AG20443 (cell line): ENCODE measurements at regions not wholly inside any gene's neighbourhood (a gene's known extent, or its start where the extent isn't known, plus 50 kb on each side); places are given as distances from the start of the nearest gene placed in this dataset.
"Not testable (repeated sequence)": the region's sequence is repeated elsewhere in the genome, so short reads cannot be mapped to it uniquely, and the experiment has no call there.

Experiments used
- DNase-seq: peaks from one replicate; pipeline ENCODE4 v3.0.0; 2012; ENCODE audit warnings: low spot score, mixed read lengths

DNA sequence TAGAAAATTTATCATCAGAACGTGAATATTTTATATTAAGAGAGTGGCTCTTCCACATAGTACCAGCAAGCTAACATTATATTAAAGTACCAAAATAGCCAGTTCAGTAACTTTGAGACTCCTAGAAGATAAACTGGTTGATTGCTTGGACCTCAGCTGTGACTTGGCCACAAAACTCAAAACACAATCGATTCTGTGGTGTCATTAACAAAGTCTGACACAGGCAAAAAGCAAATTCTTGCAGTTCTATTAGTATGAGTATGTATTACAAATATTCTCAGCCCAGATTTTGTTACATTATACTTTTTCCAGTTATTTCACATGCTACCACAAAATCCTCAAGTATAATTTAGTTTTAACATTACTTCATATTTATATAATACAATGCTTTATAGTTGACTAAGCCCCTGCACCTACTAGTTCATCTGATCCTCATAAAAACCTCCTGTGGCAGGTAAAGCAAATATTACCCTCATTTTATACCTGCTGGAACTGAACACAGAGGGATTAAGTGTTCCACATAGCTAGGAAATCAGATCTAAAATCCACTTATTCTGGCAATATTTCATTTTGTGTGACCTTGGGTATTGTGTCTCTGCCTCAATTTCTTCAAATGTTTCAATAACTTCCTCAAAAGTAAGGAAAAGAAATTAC, 279.9 kb upstream of the MKLN1 start:
- DNase-seq, result no peak

DNA sequence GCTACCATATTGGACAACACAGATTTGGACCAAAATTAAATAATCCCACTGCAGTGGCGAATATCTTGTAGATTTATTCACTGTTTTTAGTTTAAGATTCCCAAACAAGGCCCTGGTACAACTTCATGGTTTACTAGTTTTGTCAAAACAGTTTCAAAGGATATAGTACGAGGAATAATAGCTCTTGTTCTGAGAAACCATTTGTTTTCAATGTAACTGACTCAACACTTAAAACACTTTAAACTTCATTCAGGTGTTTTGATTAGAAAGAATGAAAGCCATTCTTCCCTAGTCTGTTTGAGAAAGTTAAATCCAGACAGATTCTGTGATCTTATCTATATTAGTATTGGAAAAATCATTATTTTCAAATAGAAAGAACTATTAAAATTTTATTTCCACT, 276.4 kb upstream of the MKLN1 start:
- no peak for DNase-seq

DNA sequence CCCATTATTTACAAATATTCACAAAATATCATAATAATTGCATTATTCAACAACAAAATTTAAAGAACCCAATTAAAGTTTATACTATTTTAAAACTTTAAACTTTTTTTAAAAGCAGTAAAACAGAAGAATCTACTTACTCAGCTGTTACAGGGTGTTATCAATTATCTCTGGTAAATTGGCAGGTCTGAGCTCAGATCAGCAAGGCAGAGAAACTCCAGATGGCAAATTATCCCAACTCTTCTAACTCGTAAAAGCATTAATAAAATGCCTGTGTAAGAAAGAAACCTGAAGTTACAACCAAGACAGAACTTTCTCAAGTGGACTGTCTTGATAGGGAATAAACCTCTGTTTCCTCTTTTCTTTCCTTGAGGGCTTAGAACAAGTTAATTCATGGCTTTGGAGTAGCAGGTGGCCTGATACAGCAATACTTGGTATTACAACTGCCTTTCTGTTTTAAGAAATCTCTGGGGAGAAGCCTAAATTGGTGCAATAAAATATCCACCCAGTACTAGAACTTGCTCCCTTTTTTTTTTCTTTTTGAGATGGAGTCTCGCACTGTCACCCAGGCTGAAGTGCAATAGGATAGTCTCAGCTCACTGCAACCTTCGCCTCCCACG, 275.3 kb upstream of the MKLN1 start:
- DNase-seq, result no peak

DNA sequence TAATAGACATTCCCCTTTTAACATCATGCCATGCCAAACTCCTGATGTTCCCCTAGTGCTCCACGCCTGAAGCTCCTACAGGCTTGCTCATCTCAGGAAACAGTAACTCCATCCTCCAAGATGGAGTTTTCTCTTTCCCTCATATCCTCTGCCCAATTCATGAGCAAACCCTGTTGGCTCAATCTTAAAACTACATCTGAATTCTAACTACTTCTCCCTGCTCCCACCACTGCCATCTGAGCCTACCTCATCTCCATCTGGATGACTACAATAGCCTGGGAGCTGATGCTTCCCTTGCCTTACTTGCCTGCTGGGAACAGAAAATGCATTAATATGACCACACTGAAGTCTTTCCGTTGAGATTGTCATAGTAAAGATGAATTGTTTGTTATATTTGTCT, 271.7 kb upstream of the MKLN1 start:
- no peak for DNase-seq

DNA sequence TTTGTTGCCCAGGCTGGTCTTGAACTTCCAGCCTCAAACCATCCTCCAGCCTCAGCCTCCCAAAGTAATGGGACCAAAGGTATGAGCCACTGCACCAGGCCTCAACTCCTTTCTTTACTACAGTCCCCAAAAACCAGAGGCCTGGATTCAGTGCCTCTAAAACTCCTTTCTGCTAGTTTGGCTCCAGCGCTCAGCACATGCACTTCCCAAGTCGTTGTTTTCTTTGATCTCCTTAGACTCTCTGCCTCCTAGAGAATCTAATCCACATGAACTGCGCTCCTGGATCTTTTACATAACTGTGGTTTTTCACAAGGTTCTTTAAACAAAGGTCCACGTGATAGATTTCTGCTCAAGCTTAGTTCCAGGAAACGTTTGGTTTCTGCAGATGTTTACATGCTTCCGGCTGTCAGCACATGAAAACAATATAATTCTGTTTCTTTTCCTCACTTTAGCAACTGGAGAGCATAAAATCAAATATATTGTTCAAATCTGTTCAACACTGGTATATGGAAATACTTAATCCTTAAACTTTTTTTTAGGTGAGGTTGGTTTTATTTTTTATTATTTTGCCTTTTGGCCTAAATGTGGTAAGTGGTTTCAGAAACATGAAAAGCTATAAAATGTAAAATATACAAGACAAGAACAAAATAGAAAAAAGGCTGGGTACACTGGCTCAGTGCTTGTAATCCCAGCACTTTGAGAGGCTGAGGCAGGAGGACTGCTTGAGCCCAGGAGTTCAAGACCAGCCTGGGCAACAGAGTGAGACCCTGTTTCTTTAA, 270.5 kb upstream of the MKLN1 start:
- DNase-seq, result no peak

DNA sequence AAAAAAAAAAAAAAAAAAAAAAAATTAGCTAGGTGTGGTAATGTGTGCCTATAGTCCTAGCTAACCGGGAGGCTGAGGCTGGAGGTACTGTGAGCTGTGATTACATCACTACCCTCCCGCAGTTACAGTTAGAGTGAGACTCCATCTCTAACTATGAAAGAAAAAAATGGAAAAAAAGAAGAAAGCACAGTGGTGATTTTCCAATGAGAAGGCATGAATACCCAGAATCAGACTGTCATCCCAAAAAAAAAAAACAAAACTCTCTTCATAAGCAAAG, 269.9 kb upstream of the MKLN1 start:
- no peak for DNase-seq

DNA sequence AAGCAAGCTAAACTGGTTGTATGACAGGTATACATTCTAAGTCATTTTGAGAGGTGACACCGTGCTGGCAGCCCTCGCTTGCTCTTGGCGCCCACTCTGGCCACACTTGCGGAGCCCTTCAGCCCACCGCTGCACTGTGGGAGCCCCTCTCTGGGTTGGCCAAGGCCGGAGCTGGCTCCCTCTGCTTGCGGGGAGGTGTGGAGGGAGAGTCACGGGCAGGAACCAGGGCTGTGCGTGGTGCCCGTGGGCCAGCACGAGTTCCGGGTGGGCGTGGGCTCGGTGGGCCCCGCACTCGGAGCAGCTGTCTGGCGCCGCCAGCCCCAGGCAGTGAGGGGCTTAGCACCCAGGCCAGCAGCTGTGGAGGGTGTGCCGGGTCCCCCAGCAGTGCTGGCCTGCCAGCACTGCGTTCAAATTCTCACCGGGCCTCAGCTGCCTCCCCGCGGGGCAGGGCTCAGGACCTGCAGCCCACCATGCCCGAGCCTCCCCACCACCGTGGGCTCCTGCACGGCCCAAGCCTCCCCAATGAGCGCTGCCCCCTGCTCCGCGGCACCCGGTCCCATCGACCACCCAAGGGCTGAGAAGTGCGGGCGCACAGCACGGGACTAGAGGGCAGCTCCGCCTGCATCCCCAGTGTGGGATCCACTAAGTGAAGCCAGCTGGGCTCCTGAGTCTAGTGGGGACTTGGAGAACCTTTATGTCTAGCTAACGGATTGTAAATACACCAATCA, 269.0 kb upstream of the MKLN1 start:
- not testable (repeated sequence) for DNase-seq

DNA sequence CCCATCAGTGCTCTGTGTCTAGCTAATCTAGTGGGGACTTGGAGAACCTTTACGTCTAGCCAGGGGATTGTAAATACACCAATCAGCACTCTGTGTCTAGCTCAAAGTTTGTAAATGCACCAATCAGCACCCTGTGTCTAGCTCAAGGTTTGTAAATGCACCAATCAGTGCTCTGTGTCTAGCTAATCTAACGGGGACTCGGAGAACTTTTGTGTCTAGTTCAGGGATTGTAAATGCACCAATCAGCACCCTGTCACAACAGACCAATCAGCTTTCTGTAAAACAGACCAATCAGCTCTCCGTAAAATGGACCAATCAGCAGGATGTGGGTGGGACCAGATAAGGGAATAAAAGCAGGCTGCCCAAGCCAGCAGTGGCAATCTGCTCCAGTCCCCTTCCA, 268.3 kb upstream of the MKLN1 start:
- DNase-seq, result not testable (repeated sequence)

DNA sequence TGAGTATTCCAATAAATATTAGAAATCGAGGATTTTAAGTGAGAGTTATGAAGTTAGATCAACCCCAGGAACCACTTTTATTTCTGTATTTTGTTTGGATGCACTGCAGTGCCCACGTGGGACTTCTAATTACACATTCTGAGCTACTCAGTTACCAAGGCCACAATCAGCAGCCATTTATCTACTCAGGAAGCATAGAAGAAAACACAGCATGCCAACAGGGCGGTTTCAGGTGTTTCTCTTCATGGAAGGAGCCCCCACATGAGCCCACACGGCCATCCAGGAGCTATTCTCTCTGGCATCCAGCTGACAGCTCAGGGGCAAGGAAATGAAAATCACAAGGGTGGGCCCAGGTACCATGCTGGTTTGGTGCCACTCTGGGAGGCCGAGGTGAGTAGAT, 266.5 kb upstream of the MKLN1 start:
- no peak for DNase-seq

DNA sequence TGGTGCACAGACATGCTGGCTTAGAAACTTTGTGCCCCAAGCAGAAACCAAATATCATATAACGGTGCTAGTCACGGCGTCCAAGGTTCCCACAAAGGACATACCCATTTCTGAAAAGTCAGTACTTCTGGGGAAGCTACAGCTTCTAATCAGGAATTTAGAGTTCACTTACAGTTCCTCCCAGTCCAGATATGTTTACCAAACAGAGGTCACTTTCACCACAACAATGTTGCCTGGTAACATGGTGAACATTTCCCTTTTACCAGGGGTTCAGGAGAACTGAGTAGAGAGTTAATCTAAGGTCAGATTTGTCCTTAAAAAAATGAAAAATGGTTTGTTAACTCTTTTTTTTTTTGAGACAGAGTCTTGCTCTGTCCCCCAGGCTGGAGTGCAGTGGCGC, 265.9 kb upstream of the MKLN1 start:
- no peak for DNase-seq

DNA sequence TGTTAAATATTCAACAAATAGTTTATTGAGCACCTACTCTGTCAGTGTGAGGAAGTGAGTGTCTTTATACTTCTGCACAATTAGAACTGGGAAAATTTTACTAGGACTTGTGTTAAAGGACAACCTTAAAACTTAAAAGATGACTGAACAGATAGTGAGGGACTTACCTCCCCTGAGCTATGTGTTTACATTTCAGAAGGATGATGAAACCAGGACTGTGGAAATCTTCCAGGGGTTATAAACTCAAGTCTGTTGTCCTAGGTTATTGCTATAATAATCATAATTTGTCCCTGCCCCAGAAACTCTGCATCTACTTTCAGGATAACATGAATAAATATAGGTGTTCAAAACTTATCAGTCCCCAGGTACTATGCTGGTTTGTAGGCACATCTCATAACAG, 261.0 kb upstream of the MKLN1 start:
- DNase-seq, result no peak

DNA sequence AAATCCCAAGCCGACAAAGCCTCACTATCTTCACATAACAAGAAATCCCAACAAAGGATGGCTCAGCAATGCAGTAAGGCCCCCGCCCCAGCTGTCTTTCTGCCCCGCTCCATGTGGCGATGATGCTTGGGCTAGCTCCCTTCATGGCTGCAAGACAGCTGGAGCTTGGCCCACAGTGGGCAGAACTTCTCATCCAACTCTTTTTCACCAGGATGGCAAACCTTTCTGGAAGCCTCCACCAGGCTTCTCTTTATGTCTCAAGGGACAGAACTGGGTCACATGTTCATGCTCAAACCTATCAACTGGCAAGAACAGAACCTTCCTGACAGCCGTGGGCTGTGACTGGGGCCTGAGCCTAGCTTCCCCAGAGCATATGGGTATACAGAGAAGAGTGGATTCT, 260.5 kb upstream of the MKLN1 start:
- no peak for DNase-seq

DNA sequence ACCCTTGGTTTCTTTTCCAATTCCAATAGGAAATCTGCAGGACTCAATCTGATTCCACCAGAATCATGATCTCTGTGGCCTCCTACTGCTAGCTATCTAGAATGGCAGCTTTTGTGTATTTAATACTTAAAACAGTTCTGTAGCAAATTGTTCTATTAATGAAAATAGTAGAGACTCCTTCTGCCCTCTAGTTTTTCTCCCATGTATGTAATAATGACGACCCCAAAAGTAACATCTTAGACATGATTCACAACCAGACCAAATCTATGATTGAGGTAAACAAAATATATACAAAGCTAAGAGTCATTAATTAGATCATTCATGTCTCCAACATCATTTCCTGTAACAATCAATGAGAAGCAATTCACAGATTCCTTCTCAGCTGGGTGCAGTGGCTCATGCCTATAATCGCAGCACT, 259.1 kb upstream of the MKLN1 start:
- peak; percentile 26 for DNase-seq

DNA sequence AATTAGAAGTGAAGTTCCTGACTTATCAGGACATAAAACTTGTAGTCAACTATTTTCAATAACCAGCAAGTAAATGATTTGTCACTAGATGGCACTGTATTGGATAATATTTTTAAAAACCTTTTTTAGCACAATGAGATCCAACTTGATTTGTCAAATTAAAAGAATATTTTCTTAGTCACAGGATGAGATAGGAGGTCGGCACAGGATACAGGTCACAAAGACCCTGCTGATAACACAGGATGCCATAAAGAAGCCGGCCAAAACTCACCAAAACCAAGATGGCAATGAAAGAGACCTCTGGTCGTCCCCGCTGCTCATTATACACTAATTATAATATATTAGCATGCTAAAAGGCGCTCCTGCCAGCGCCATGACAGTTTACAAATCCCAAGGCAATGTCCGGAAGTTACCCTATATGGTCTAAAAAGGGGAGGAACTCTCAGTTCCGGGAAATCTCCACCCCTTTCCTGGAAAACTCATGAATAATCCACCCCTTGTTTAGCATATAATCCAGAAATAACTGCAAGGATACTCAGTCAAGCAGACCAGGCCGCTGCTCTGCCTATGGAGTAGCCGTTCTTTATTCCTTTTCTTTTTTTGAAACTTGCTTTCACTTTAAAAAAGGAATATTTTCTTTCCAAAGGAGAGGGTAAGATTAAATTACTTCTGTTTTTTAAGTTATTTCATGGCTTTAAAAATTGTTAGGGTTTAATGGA, 255.7 kb upstream of the MKLN1 start:
- no peak for DNase-seq

DNA sequence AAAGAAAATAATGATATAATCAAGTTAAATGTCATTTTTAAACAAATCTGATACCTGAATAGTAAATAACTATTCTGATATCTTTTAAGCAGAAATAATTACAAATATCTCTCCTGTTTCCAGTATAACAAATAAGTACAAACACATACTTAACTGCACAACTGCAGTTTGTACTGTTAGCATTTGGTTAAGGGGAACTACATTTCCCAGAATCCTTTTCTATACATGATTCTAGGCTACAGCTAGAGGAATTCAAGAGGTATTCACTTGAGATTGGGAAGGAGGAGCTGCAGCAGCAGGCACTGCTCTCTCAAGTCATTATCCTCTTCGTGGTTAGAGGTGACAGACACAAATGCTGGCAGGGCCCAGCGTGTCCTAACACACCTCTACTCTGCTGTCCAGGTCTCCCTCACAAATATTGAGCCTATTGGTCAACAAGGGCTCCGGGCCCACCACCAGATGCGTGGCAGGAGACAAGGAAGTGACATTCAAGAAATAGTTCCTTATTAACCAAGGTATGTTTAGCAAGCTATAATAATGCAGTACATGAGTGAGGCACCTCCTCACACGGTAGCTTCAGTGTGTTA, 255.1 kb upstream of the MKLN1 start:
- DNase-seq, result peak; percentile 20

DNA sequence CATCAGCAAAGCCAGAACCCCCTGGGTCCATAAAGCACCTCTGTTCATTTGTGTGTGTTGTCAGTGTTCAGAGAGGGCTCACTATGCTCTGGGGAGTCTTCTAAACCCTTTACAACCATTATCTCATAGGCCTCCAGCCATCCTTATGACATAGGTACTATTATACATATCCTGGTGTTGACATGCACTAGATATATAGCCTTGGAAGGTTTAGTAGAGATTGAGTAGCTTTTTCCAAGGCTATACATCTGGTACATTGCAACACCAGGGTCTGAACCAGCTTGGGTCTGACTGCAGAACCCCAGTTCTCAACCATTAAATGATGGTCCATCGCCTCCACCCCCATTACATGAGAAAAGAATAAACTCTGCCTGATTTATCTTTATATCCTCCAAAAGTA, 253.6 kb upstream of the MKLN1 start:
- DNase-seq, result no peak

DNA sequence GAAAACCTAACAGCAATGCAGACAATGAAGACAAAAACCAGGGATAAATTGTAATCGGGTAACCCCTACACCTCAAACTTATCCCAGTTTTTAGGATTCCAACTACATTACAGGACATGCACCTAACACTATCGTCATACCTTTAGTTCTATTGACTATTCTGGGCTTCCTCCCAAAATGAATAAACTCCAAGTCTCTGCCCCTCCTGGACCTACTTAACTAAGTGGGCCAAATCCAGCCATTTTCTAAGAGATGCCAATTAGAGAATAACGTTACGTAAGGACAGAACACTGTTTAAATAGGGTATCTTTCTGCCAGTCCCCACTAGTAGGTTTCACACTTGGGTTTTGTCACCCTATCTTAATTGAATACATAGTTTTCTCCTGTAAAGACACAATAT, 253.1 kb upstream of the MKLN1 start:
- DNase-seq, result no peak

DNA sequence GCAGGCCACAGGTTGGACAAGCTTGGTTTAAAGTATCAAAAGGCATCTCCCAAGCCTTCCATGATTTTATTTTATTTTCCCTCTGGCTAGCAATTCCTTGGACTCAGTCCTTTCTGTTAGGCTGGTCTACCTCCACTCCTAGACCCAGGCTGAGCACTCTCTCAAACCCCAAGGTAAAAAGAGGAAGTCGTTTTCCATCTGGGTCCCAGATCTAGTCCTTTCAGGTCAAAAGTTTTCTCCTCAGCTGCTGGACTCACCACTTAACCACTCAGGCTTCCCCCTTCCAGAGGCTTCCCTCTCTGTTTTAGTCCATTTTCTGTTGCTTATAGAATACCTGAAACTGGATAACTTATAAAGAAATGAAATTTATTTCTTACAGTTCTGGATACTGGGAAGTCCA, 252.3 kb upstream of the MKLN1 start:
- no peak for DNase-seq

DNA sequence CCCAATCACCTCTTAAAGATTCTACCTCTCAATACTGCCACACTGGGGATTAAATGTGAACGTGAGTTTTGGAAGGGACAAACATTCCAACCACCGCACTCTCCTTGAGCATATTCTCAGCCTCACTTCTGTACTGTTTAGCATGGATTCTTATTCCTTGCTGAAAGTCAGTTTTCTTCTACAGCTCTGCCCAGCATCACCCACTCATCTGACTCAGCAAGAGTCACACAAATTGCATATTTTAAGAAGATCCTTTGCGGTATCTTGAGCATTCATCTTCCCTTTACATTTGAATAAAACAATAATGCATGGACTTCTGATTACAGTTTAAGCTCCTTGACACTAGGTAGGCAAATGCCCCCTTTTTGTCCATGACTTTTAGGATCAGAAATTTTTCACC, 251.6 kb upstream of the MKLN1 start:
- peak; percentile 37 for DNase-seq

DNA sequence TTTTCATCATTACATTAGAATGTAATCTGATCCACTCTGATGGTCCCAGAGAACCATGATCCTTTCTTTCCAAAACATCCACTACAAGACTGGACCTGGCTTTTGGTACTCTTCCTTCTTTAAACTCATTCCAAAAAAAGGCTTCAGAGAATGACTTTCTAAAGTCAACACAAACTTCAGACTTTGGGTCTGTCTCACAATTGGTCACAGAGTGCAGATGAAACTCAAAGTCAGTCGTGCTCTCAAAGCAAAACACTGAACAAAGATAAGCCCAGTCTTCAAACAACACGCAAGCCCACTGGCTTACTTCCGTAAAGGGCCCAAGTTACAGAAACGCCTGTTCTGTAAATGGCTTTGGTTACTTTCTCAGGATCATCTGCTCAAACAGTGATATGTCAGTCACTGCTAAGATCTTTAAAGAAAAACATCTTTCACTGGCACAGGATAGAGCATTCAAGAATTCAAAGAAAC, 250.9 kb upstream of the MKLN1 start:
- peak; percentile 39 for DNase-seq

DNA sequence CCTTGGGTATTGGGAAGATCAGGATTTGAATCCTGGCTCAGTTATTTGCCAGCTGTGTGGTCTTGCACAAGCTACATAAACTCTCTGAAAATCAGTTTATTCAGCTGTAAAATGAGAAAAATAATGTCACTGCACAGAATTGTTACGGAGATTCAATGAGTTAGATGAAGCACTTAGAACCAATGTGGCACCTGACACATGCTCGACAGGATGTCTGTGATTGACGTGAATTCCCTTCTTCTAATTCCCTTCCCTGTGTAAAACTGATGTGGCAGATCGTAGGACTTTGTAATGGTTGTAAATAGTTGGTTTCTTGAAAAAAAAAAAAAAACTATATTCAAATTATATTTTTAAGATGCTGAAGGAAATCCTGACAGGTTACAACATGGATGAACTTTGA, 249.9 kb upstream of the MKLN1 start:
- DNase-seq, result no peak

DNA sequence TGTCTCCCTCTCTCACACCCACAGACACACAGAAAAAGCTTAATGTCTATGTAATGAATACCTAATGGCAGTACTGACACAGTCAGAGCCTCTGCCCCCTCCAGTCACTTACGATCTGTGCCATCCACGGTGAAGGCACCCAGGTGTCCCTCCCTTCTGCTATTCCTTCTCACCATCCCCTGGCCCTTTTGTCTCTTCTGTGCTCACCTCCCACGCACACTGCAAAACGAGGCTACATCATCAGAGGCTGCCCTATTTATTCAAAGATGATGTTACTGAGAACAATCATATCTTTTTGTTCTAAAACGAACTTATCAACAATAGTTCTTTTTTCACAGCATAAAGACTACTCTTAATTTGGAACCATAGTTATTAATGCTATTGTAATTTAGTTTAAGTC, 246.9 kb upstream of the MKLN1 start:
- DNase-seq, result no peak
